Natural killer cell (primary cell): ENCODE measurements at regions not wholly inside any gene's neighbourhood (a gene's known extent, or its start where the extent isn't known, plus 50 kb on each side); places are given as distances from the start of the nearest gene placed in this dataset.

Experiments used
- ATAC-seq, 3 donors: fragments of 150-1000 bp in 2 of 3; fragments of 200-7000 bp in 1 of 3; cut with Tn5 transposase; 1 replicate in 1 of 3; 2 replicates in 2 of 3; pipeline ENCODE4 v1.10.0; 2021; ENCODE audit warnings: mild to moderate bottlenecking in 2 of 3, moderate library complexity in 2 of 3
- DNase-seq, 2 donors: peaks; one replicate each; pipeline versions ENCODE4 v3.0.0 to v3.0.0-alpha.2; 2013 to 2021; ENCODE audit warnings: mixed read lengths in 1 of 2
- H3K27ac ChIP-seq: one replicate; pipeline ENCODE4 v1.5.1; 2013; ENCODE audit warnings: mild to moderate bottlenecking, low read length
- H3K27me3 ChIP-seq: one replicate; pipeline ENCODE4 v1.6.1; 2013; ENCODE audit warnings: low read length; ENCODE audit not compliant: control insufficient read depth, insufficient read depth
- H3K36me3 ChIP-seq: one replicate; pipeline ENCODE4 v1.6.1; 2013; ENCODE audit warnings: low read length; ENCODE audit not compliant: control insufficient read depth, insufficient read depth
- H3K4me1 ChIP-seq: one replicate; pipeline ENCODE4 v1.6.1; 2013; ENCODE audit warnings: low read length; ENCODE audit not compliant: control insufficient read depth, insufficient read depth
- H3K4me3 ChIP-seq: one replicate; pipeline ENCODE4 v1.5.1; 2013; ENCODE audit warnings: low read length
- H3K9me3 ChIP-seq: one replicate; pipeline ENCODE4 v1.6.1; 2013; ENCODE audit warnings: low read length; ENCODE audit not compliant: control insufficient read depth, insufficient read depth
- H3K27ac Mint-ChIP-seq, 2 donors: one replicate each; pipeline ENCODE4 v1.8.0; 2022; ENCODE audit warnings: mild to moderate bottlenecking in 2 of 2, mixed read lengths in 2 of 2, moderate library complexity in 1 of 2
- H3K27me3 Mint-ChIP-seq, 2 donors: one replicate each; pipeline ENCODE4 v1.8.0; 2022; ENCODE audit warnings: low read depth in 2 of 2, mixed read lengths in 2 of 2
- H3K36me3 Mint-ChIP-seq: one replicate; pipeline ENCODE4 v1.8.0; 2022; ENCODE audit warnings: mixed read lengths
- H3K4me1 Mint-ChIP-seq, 2 donors: one replicate each; pipeline ENCODE4 v1.8.0; 2022; ENCODE audit warnings: mixed read lengths in 2 of 2
- H3K4me3 Mint-ChIP-seq: one replicate; pipeline ENCODE4 v1.8.0; 2022; ENCODE audit warnings: mild to moderate bottlenecking, moderate library complexity, mixed read lengths
- H3K9me3 Mint-ChIP-seq, 2 donors: one replicate each; pipeline ENCODE4 v1.8.0; 2022; ENCODE audit warnings: mixed read lengths in 2 of 2
- CTCF ChIP-seq: fragments of 200-600 bp; IDR thresholded peaks from one replicate; pipeline ENCODE4 v1.8.0; 2022; ENCODE audit warnings: antibody characterized with exemption
- WGBS: methylation state at CpG from one replicate; pipeline ENCODE4 v1.1.7; 2013; ENCODE audit warnings: missing lambda C conversion rate; ENCODE audit not compliant: insufficient coverage; 5-methylcytosine and 5-hydroxymethylcytosine counted together
- intact Hi-C: fragments of 100-400 bp; cut with micrococcal nuclease; formaldehyde crosslinking; loops from one replicate; pipeline ENCODE4 v1.14.2; 2022

DNA sequence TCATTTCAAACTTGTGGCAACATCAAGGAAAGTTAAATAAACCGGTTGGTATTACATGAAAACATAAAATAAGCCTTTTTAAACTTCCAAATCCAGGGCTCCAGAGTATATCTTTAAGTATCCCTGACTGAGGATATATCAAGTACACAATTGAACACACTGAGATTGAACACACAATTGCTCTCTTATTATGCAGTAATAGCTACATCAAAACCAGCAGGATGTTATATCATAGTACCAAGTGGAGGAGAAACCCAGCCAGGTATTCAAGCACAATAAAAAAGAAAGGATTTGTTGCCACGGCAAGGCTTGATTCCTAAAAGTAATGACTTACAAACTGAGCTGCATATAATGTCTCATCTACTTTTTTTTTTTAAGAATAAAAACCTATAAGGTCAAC is 605.8 kb downstream of the SPOCK3 start:
- intact Hi-C loops: no loop called here
- Mint-ChIP-seq H3K27me3 (no peaks in the 10 kb centered on the region), H3K27ac (no peak overlapping the region), H3K4me1 (no peaks in the 10 kb centered on the region), H3K36me3 (no peaks in the 10 kb centered on the region), H3K9me3 (peaks cover 7 to 10% of the 10 kb centered on the region in 2 donors), H3K4me3 (no peak overlapping the region)
- Histone ChIP-seq H3K36me3 (no peaks in the 10 kb centered on the region), H3K27ac (no peak overlapping the region), H3K4me3 (no peak overlapping the region), H3K27me3 (no peaks in the 10 kb centered on the region), H3K4me1 (no peaks in the 10 kb centered on the region), H3K9me3 (no peaks in the 10 kb centered on the region)
- DNase-seq (no peak), ATAC-seq (no peak)
- WGBS: 90% methylated on average over 2 of the region's 2 CpGs
- no peak for TF ChIP-seq CTCF

GRCh38 chr4:166635367-166635766 is 598.9 kb downstream of the SPOCK3 start:
- H3K9me3 Mint-ChIP-seq: peaks cover 16 to 20% of the 10 kb centered on the region in 2 donors
- no peak overlapping the region for H3K4me3 Mint-ChIP-seq
- peaks cover 6% of the 10 kb centered on the region for H3K36me3 Mint-ChIP-seq
- Histone ChIP-seq H3K27ac (no peak overlapping the region), H3K36me3 (no peaks in the 10 kb centered on the region), H3K9me3 (peaks cover 5% of the 10 kb centered on the region), H3K4me3 (no peak overlapping the region), H3K27me3 (no peaks in the 10 kb centered on the region), H3K4me1 (no peaks in the 10 kb centered on the region)
- intact Hi-C loops: no loop called here
- ATAC-seq: no peak
- no peaks in the 10 kb centered on the region for H3K4me1 Mint-ChIP-seq
- no peak for TF ChIP-seq CTCF
- no peak overlapping the region for H3K27ac Mint-ChIP-seq
- H3K27me3 Mint-ChIP-seq: no peaks in the 10 kb centered on the region
- 86% methylated on average over 2 of the region's 2 CpGs for WGBS
- no peak for DNase-seq

- H3K36me3 ChIP-seq: no peaks in the 10 kb centered on the region
- H3K27ac ChIP-seq: no peak overlapping the region
- DNase-seq (no peak), ATAC-seq (no peak)
- H3K4me3 ChIP-seq: no peak overlapping the region
- H3K9me3 ChIP-seq: peaks cover 5% of the 10 kb centered on the region
- H3K9me3 Mint-ChIP-seq: peaks cover 11 to 17% of the 10 kb centered on the region in 2 donors
- H3K36me3 Mint-ChIP-seq: peaks cover 6% of the 10 kb centered on the region
- H3K4me1 Mint-ChIP-seq: no peaks in the 10 kb centered on the region
- no peak overlapping the region for H3K4me3 Mint-ChIP-seq
- H3K27me3 Mint-ChIP-seq: no peaks in the 10 kb centered on the region
- TF ChIP-seq CTCF: no peak
- intact Hi-C loops: no loop called here
- no peaks in the 10 kb centered on the region for H3K4me1 ChIP-seq
- 88% methylated on average over 2 of the region's 2 CpGs for WGBS
- no peak overlapping the region for H3K27ac Mint-ChIP-seq
- no peaks in the 10 kb centered on the region for H3K27me3 ChIP-seq
Observed at GRCh38 chr4:166637816-166638215, 596.5 kb downstream of the SPOCK3 start.

GRCh38 chr4:166655231-166655630 is 579.1 kb downstream of the SPOCK3 start:
- H3K36me3 Mint-ChIP-seq: peaks cover 8% of the 10 kb centered on the region
- no peaks in the 10 kb centered on the region for H3K27me3 ChIP-seq

More at GRCh38 chr4:166655231-166655630, 579.1 kb downstream of the SPOCK3 start:
- Mint-ChIP-seq H3K4me1 (no peaks in the 10 kb centered on the region), H3K4me3 (no peak overlapping the region), H3K27ac (no peak overlapping the region), H3K9me3 (peaks cover 5 to 17% of the 10 kb centered on the region in 2 donors), H3K27me3 (no peaks in the 10 kb centered on the region)
- Histone ChIP-seq H3K36me3 (no peaks in the 10 kb centered on the region), H3K4me1 (no peaks in the 10 kb centered on the region), H3K27ac (no peak overlapping the region), H3K9me3 (no peaks in the 10 kb centered on the region), H3K4me3 (no peak overlapping the region)
- intact Hi-C loops: no loop called here
- WGBS: 100% methylated on average over 1 of the region's 1 CpG
- no peak for ATAC-seq
- DNase-seq: no peak
- TF ChIP-seq CTCF: no peak
